ENCODE measurements at regions not wholly inside any gene's neighbourhood (a gene's known extent, or its start where the extent isn't known, plus 50 kb on each side); places are given as distances from the start of the nearest gene placed in this dataset.
"Not testable (repeated sequence)": the region's sequence is repeated elsewhere in the genome, so short reads cannot be mapped to it uniquely, and the experiment has no call there.

GRCh38 chr17:77533697-77534096 lies 392.9 kb downstream of the SEC14L1 start:
- not testable (repeated sequence) for DNase-seq

GRCh38 chr17:77534137-77534536 lies 393.4 kb downstream of the SEC14L1 start:
- no peak for DNase-seq

GRCh38 chr17:77535435-77535834 lies 394.7 kb downstream of the SEC14L1 start:
- DNase-seq, result no peak

- DNase-seq, result no peak
These were observed 395.1 kb downstream of the SEC14L1 start for GRCh38 chr17:77535892-77536291.

- no peak for DNase-seq
These were observed 396.8 kb downstream of the SEC14L1 start for GRCh38 chr17:77537566-77537965.

GRCh38 chr17:77540531-77540930 lies 399.8 kb downstream of the SEC14L1 start:
- no peak for DNase-seq

GRCh38 chr17:77540975-77541374 lies 400.2 kb downstream of the SEC14L1 start:
- DNase-seq, result no peak

- no peak for DNase-seq
These were observed 401.2 kb downstream of the SEC14L1 start for GRCh38 chr17:77542011-77542410.

GRCh38 chr17:77542551-77543490 lies 402.1 kb downstream of the SEC14L1 start:
- peak; percentile 64 for DNase-seq

- DNase-seq, result no peak
These were observed 403.0 kb downstream of the SEC14L1 start for GRCh38 chr17:77543801-77544200.

- DNase-seq, result no peak
These were observed 403.8 kb downstream of the SEC14L1 start for GRCh38 chr17:77544347-77545110.

GRCh38 chr17:77546772-77547241 lies 406.0 kb downstream of the SEC14L1 start:
- DNase-seq, result no peak

- no peak for DNase-seq
These were observed 408.2 kb downstream of the SEC14L1 start for GRCh38 chr17:77548967-77549366.

- no peak for DNase-seq
These were observed 408.7 kb upstream of the TNRC6C start for GRCh38 chr17:77549726-77550366.

- DNase-seq, result no peak
These were observed 404.9 kb upstream of the TNRC6C start for GRCh38 chr17:77553459-77554066.

- no peak for DNase-seq
These were observed 403.3 kb upstream of the TNRC6C start for GRCh38 chr17:77555121-77555591.

- peak; percentile 3 for DNase-seq
These were observed 402.7 kb upstream of the TNRC6C start for GRCh38 chr17:77555741-77556291.

- no peak for DNase-seq
These were observed 402.0 kb upstream of the TNRC6C start for GRCh38 chr17:77556383-77557061.

GRCh38 chr17:77558846-77559626 lies 399.5 kb upstream of the TNRC6C start:
- no peak for DNase-seq

GRCh38 chr17:77560381-77560780 lies 398.1 kb upstream of the TNRC6C start:
- DNase-seq, result no peak

GRCh38 chr17:77560841-77561240 lies 397.7 kb upstream of the TNRC6C start:
- DNase-seq, result no peak
